Sigmoid colon (tissue), 6 donors: ENCODE measurements at regions not wholly inside any gene's neighbourhood (a gene's known extent, or its start where the extent isn't known, plus 50 kb on each side); places are given as distances from the start of the nearest gene placed in this dataset.

Experiments
- DNase-seq: peaks from one replicate; pipeline ENCODE4 v3.0.0-alpha.2; 2019
- H3K27ac ChIP-seq, 4 donors: fragments of 200-600 bp; sonication (generic); one replicate each; pipeline ENCODE4 v1.5.1; 2016 to 2019; ENCODE audit warnings: mild to moderate bottlenecking in 1 of 4
- H3K27me3 ChIP-seq, 3 donors: fragments of 200-600 bp; sonication (generic); one replicate each; pipeline ENCODE4 v1.5.1; 2019; ENCODE audit warnings: mild to moderate bottlenecking in 1 of 3
- H3K36me3 ChIP-seq, 4 donors: fragments of 200-600 bp; sonication (generic); one replicate each; pipeline ENCODE4 v1.5.1; 2016 to 2019
- H3K4me1 ChIP-seq, 4 donors: fragments of 200-600 bp; sonication (generic); one replicate each; pipeline ENCODE4 v1.5.1; 2017 to 2019
- H3K4me3 ChIP-seq, 4 donors: fragments of 200-600 bp; sonication (generic); one replicate each; pipeline ENCODE4 v1.5.1; 2017 to 2019; ENCODE audit warnings: mild to moderate bottlenecking in 2 of 4, moderate library complexity in 1 of 4
- H3K9me3 ChIP-seq, 4 donors: fragments of 200-600 bp in 3 of 4; sonication (generic) in 3 of 4; one replicate each; pipeline versions ENCODE4 v1.5.1 to v1.6.1; 2013 to 2019
- CTCF ChIP-seq, 4 experiments: fragments of 450-650 bp in 3 of 4; fragments of 200-600 bp in 1 of 4; IDR thresholded peaks; one replicate each; pipeline ENCODE4 v1.5.1; 2016 to 2019; ENCODE audit warnings: antibody characterized with exemption in 4 of 4, mild to moderate bottlenecking in 3 of 4, moderate library complexity in 2 of 4
- EP300 ChIP-seq, 4 donors: sonication (generic); formaldehyde crosslinking; IDR thresholded peaks; one replicate each; pipeline ENCODE4 v1.6.1; 2017; ENCODE audit warnings: antibody characterized with exemption in 4 of 4
- POLR2A ChIP-seq, 2 donors: fragments of 450-650 bp; IDR thresholded peaks; one replicate each; pipeline ENCODE4 v1.6.1; 2016; ENCODE audit warnings: antibody characterized with exemption in 2 of 2, mild to moderate bottlenecking in 2 of 2, moderate library complexity in 2 of 2
- POLR2AphosphoS5 ChIP-seq, 4 donors: sonication (generic); formaldehyde crosslinking; IDR thresholded peaks; one replicate each; pipeline ENCODE4 v1.6.1; 2017; ENCODE audit warnings: antibody characterized with exemption in 4 of 4
- WGBS, 2 donors: extraction: QIAGEN DNeasy Blood & Tissue Kit; methylation state at CpG; one replicate each; pipeline ENCODE4 v1.1.7; 2013; 5-methylcytosine and 5-hydroxymethylcytosine counted together
- intact Hi-C: fragments of 100-400 bp; cut with DNase I; formaldehyde crosslinking; loops from one replicate; pipeline ENCODE4 v1.15.1; 2023
- donor health status: healthy with polysubstance abuse.
- donor health status: healthy.

- H3K9me3 ChIP-seq: no peaks in the 10 kb centered on the region
- no peak for TF ChIP-seq POLR2A (IDR thresholded peaks at IDR 0.05)
- no peak for TF ChIP-seq POLR2AphosphoS5 (IDR thresholded peaks at IDR 0.05)
- TF ChIP-seq CTCF (IDR thresholded peaks at IDR 0.05): no peak
- TF ChIP-seq EP300 (IDR thresholded peaks at IDR 0.05): no peak
- 63 to 64% methylated on average over 3 of the region's 3 CpGs for WGBS, 2 donors
- no peak overlapping the region for H3K4me3 ChIP-seq
- H3K36me3 ChIP-seq: no peaks in the 10 kb centered on the region
- no peak for DNase-seq
- H3K27ac ChIP-seq: no peak overlapping the region
- intact Hi-C loops: no loop called here
- no peaks in the 10 kb centered on the region for H3K4me1 ChIP-seq
- no peaks in the 10 kb centered on the region for H3K27me3 ChIP-seq
Observed at GRCh38 chr5:115736004-115736689, 80.3 kb downstream of the CDO1 start.

GRCh38 chr5:115735108-115735998 is 81.1 kb downstream of the CDO1 start:
- Histone ChIP-seq H3K27ac (no peak overlapping the region), H3K4me1 (no peaks in the 10 kb centered on the region), H3K4me3 (no peak overlapping the region), H3K9me3 (no peaks in the 10 kb centered on the region), H3K27me3 (no peaks in the 10 kb centered on the region), H3K36me3 (no peaks in the 10 kb centered on the region)
- 73 to 76% methylated on average over 7 of the region's 7 CpGs for WGBS, 2 donors
- intact Hi-C loops: no loop called here
- DNase-seq: no peak
- TF ChIP-seq POLR2A (IDR thresholded peaks at IDR 0.05) (no peak), POLR2AphosphoS5 (IDR thresholded peaks at IDR 0.05) (no peak), CTCF (IDR thresholded peaks at IDR 0.05) (no peak), EP300 (IDR thresholded peaks at IDR 0.05) (no peak)

- Histone ChIP-seq H3K36me3 (no peaks in the 10 kb centered on the region), H3K27me3 (no peaks in the 10 kb centered on the region), H3K4me3 (no peak overlapping the region), H3K4me1 (no peaks in the 10 kb centered on the region), H3K9me3 (no peaks in the 10 kb centered on the region), H3K27ac (no peak overlapping the region)
- DNase-seq: no peak
- 49 to 72% methylated on average over 2 of the region's 2 CpGs for whole genome bisulfite sequencing, 2 donors
- intact Hi-C loops: no loop called here
- no peak for TF ChIP-seq EP300 (IDR thresholded peaks at IDR 0.05)
- no peak for TF ChIP-seq POLR2AphosphoS5 (IDR thresholded peaks at IDR 0.05)
- no peak for TF ChIP-seq CTCF (IDR thresholded peaks at IDR 0.05)
- TF ChIP-seq POLR2A (IDR thresholded peaks at IDR 0.05): no peak
Observed at GRCh38 chr5:115733607-115734006, 82.9 kb downstream of the CDO1 start.

- H3K36me3 ChIP-seq: no peaks in the 10 kb centered on the region
- no peaks in the 10 kb centered on the region for H3K27me3 ChIP-seq
- no peak for DNase-seq
- no peaks in the 10 kb centered on the region for H3K4me1 ChIP-seq
- no peak for TF ChIP-seq CTCF (IDR thresholded peaks at IDR 0.05)
- no peak for TF ChIP-seq EP300 (IDR thresholded peaks at IDR 0.05)
- TF ChIP-seq POLR2A (IDR thresholded peaks at IDR 0.05): no peak
- TF ChIP-seq POLR2AphosphoS5 (IDR thresholded peaks at IDR 0.05): no peak
- intact Hi-C loops: no loop called here
- H3K9me3 ChIP-seq: no peaks in the 10 kb centered on the region
- no peak overlapping the region for H3K4me3 ChIP-seq
- H3K27ac ChIP-seq: no peak overlapping the region
Observed at GRCh38 chr5:115732026-115732425, 84.4 kb downstream of the CDO1 start.
